ENCODE measurements at regions not wholly inside any gene's neighbourhood (a gene's known extent, or its start where the extent isn't known, plus 50 kb on each side); places are given as distances from the start of the nearest gene placed in this dataset.

GRCh38 chr15:81849289-81849688 lies 196.5 kb downstream of the MEX3B start:
- H3K4me3 ChIP-seq (ENCODE audit: low read length): no peak overlapping the region
- TF ChIP-seq CTCF (IDR thresholded peaks at IDR 0.05; ENCODE audit: insufficient read depth, low read depth, low read length, missing control alignments): no peak
- DNase-seq (ENCODE audit: low read depth): no peak

GRCh38 chr15:81848701-81849100 lies 197.1 kb downstream of the MEX3B start:
- no peak for TF ChIP-seq CTCF (IDR thresholded peaks at IDR 0.05; ENCODE audit: insufficient read depth, low read depth, low read length, missing control alignments)
- no peak for DNase-seq (ENCODE audit: low read depth)
- no peak overlapping the region for H3K4me3 ChIP-seq (ENCODE audit: low read length)

GRCh38 chr15:81843757-81844407 lies 201.9 kb downstream of the MEX3B start:
- H3K4me3 ChIP-seq (ENCODE audit: low read length): no peak overlapping the region
- DNase-seq (ENCODE audit: low read depth): no peak
- TF ChIP-seq CTCF (IDR thresholded peaks at IDR 0.05; ENCODE audit: insufficient read depth, low read depth, low read length, missing control alignments): no peak

- no peak for DNase-seq (ENCODE audit: low read depth)
- no peak for TF ChIP-seq CTCF (IDR thresholded peaks at IDR 0.05; ENCODE audit: insufficient read depth, low read depth, low read length, missing control alignments)
- no peak overlapping the region for H3K4me3 ChIP-seq (ENCODE audit: low read length)
Measured at GRCh38 chr15:81843226-81843625, 202.6 kb downstream of the MEX3B start.

- no peak overlapping the region for H3K4me3 ChIP-seq (ENCODE audit: low read length)
- DNase-seq (ENCODE audit: low read depth): no peak
- TF ChIP-seq CTCF (IDR thresholded peaks at IDR 0.05; ENCODE audit: insufficient read depth, low read depth, low read length, missing control alignments): no peak
Measured at GRCh38 chr15:81839387-81839786, 206.4 kb downstream of the MEX3B start.

- no peak for DNase-seq (ENCODE audit: low read depth)
- TF ChIP-seq CTCF (IDR thresholded peaks at IDR 0.05; ENCODE audit: insufficient read depth, low read depth, low read length, missing control alignments): no peak
- no peak overlapping the region for H3K4me3 ChIP-seq (ENCODE audit: low read length)
Measured at GRCh38 chr15:81835731-81836130, 210.1 kb downstream of the MEX3B start.

- no peak for TF ChIP-seq CTCF (IDR thresholded peaks at IDR 0.05; ENCODE audit: insufficient read depth, low read depth, low read length, missing control alignments)
- DNase-seq (ENCODE audit: low read depth): no peak
Measured at GRCh38 chr15:81830520-81830919, 215.3 kb downstream of the MEX3B start.

More at GRCh38 chr15:81830520-81830919, 215.3 kb downstream of the MEX3B start:
- no peak overlapping the region for H3K4me3 ChIP-seq (ENCODE audit: low read length)
